Progenitor cell of endocrine pancreas (in vitro differentiated cells): ENCODE measurements at regions not wholly inside any gene's neighbourhood (a gene's known extent, or its start where the extent isn't known, plus 50 kb on each side); places are given as distances from the start of the nearest gene placed in this dataset.

Source experiments
- DNase-seq: peaks from one replicate; pipeline ENCODE4 v3.0.0; 2021; ENCODE audit warnings: low spot score; ENCODE audit not compliant: unreplicated experiment
- H3K27ac Mint-ChIP-seq: 2 replicates; pipeline ENCODE4 v1.8.0; 2021; ENCODE audit warnings: mild to moderate bottlenecking, moderate library complexity, mixed read lengths
- H3K27me3 Mint-ChIP-seq: 2 replicates; pipeline ENCODE4 v1.8.0; 2021; ENCODE audit warnings: mixed read lengths
- H3K36me3 Mint-ChIP-seq: 2 replicates; pipeline ENCODE4 v1.8.0; 2022; ENCODE audit warnings: mixed read lengths; ENCODE audit not compliant: insufficient read depth
- H3K4me1 Mint-ChIP-seq: 2 replicates; pipeline ENCODE4 v1.8.0; 2021; ENCODE audit warnings: low read depth, mixed read lengths
- H3K4me3 Mint-ChIP-seq: 2 replicates; pipeline ENCODE4 v1.8.0; 2021; ENCODE audit warnings: low read depth, mild to moderate bottlenecking, moderate library complexity, mixed read lengths
- H3K9me3 Mint-ChIP-seq: 2 replicates; pipeline ENCODE4 v1.8.0; 2021; ENCODE audit warnings: low read depth, mixed read lengths
- CTCF ChIP-seq: fragments of 200-600 bp; sonication (generic); IDR thresholded peaks from one replicate; pipeline ENCODE4 v1.5.0; 2021; ENCODE audit warnings: antibody characterized with exemption, mild to moderate bottlenecking; ENCODE audit not compliant: unreplicated experiment

- H3K27me3 Mint-ChIP-seq: peaks cover 4% of the 10 kb centered on the region
- no peak for TF ChIP-seq CTCF
- no peaks in the 10 kb centered on the region for H3K4me1 Mint-ChIP-seq
- H3K9me3 Mint-ChIP-seq: no peaks in the 10 kb centered on the region
- no peaks in the 10 kb centered on the region for H3K36me3 Mint-ChIP-seq
- no peak overlapping the region for H3K27ac Mint-ChIP-seq
- DNase-seq: no peak
- H3K4me3 Mint-ChIP-seq: no peak overlapping the region
Measured at GRCh38 chr5:115366223-115366622, 69.8 kb upstream of the CCDC112 start.

GRCh38 chr5:115363879-115364278, 67.4 kb upstream of the CCDC112 start:
- Mint-ChIP-seq H3K27me3 (peaks cover 4% of the 10 kb centered on the region), H3K9me3 (no peaks in the 10 kb centered on the region), H3K4me1 (peaks cover 2% of the 10 kb centered on the region), H3K36me3 (no peaks in the 10 kb centered on the region), H3K4me3 (no peak overlapping the region), H3K27ac (no peak overlapping the region)
- no peak for DNase-seq
- TF ChIP-seq CTCF: no peak

- no peak for TF ChIP-seq CTCF
- Mint-ChIP-seq H3K9me3 (no peaks in the 10 kb centered on the region), H3K4me1 (peaks cover 8% of the 10 kb centered on the region), H3K27me3 (peaks cover 4% of the 10 kb centered on the region), H3K4me3 (no peak overlapping the region), H3K27ac (no peak overlapping the region), H3K36me3 (no peaks in the 10 kb centered on the region)
- no peak for DNase-seq
Measured at GRCh38 chr5:115360046-115360685, 63.7 kb upstream of the CCDC112 start.

GRCh38 chr5:115355767-115356381, 59.4 kb upstream of the CCDC112 start:
- H3K4me1 Mint-ChIP-seq: peaks cover 8% of the 10 kb centered on the region
- no peak overlapping the region for H3K4me3 Mint-ChIP-seq
- H3K36me3 Mint-ChIP-seq: no peaks in the 10 kb centered on the region
- no peak overlapping the region for H3K27ac Mint-ChIP-seq
- no peaks in the 10 kb centered on the region for H3K27me3 Mint-ChIP-seq
- DNase-seq: no peak
- TF ChIP-seq CTCF: no peak
- peaks cover 3% of the 10 kb centered on the region for H3K9me3 Mint-ChIP-seq

GRCh38 chr5:115355095-115355494, 58.6 kb upstream of the CCDC112 start:
- no peaks in the 10 kb centered on the region for H3K27me3 Mint-ChIP-seq
- H3K27ac Mint-ChIP-seq: no peak overlapping the region

More at GRCh38 chr5:115355095-115355494, 58.6 kb upstream of the CCDC112 start:
- DNase-seq: no peak
- no peak overlapping the region for H3K4me3 Mint-ChIP-seq
- peaks cover 8% of the 10 kb centered on the region for H3K4me1 Mint-ChIP-seq
- TF ChIP-seq CTCF: no peak
- H3K9me3 Mint-ChIP-seq: peaks cover 3% of the 10 kb centered on the region
- H3K36me3 Mint-ChIP-seq: no peaks in the 10 kb centered on the region
